SK-MEL-5 (cell line): ENCODE measurements at regions not wholly inside any gene's neighbourhood (a gene's known extent, or its start where the extent isn't known, plus 50 kb on each side); places are given as distances from the start of the nearest gene placed in this dataset.
A peak's percentile ranks its signal among the peaks of the same experiment; 100 is the strongest.

ENCODE experiments used
- DNase-seq: peaks from one replicate; pipeline ENCODE4 v3.0.0-alpha.2; 2016; ENCODE audit warnings: low read depth, low spot score
- in situ Hi-C: cut with HindIII; loops from 2 replicates; pipeline ENCODE4 v1.10.0; 2016; ENCODE audit warnings: low sequenced_read_pairs, high pct_unique_total_duplicates, low pct_unique_long_range_greater_than_20kb

GRCh38 chr1:25023826-25024225, 93.8 kb upstream of the RUNX3 start:
- DNase-seq, result no peak
- in situ Hi-C loops, result loop anchor here (25.0 kb wide), 1 partner anchor 112 kb away; no protein-coding TSS in a partner anchor

- in situ Hi-C loops, result loop anchor here (25.0 kb wide), 1 partner anchor 111 kb away; no protein-coding TSS in a partner anchor
- DNase-seq, result no peak
These were observed 93.1 kb upstream of the RUNX3 start for GRCh38 chr1:25023190-25023578.

- DNase-seq, result peak; percentile 99
- in situ Hi-C loops, result loop anchor here (25.0 kb wide), 1 partner anchor 110 kb away; no protein-coding TSS in a partner anchor
These were observed 92.5 kb upstream of the RUNX3 start for GRCh38 chr1:25022361-25023189.

DNA sequence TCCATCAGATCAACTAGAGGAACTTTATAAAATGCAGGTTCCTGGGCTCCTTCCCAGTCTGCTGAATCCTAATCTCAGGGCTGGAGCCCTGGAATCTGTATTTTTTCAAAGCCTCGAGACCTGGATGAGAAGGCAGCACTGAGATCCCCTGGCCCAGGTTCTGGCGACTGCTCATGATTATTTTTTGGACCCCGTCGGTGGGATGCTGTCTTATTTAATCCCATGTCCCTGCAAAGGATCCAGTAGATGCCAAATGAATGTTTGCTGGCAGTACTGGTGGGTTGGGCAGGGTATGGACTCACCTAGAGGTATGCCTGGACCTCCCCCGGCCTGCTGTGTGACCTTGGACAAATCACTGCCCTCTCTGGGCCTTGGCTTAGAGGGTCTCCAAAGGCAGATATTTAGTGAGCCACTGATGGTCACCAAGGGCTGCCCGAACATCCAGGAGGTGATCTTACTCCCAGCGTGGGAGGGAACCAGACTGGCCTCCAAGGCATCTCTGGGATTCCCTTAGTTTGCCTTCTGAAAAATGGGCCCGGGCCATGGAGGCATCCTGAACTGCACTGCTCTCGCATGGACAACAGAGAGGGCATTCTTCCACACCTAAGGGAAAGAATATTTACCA, 91.6 kb upstream of the RUNX3 start:
- DNase-seq, result no peak
- in situ Hi-C loops, result loop anchor here (25.0 kb wide), 1 partner anchor 109 kb away; no protein-coding TSS in a partner anchor

- in situ Hi-C loops, result loop anchor here (25.0 kb wide), 1 partner anchor 109 kb away; no protein-coding TSS in a partner anchor
- no peak for DNase-seq
These were observed 90.9 kb upstream of the RUNX3 start for GRCh38 chr1:25020851-25021590.

GRCh38 chr1:25020173-25020845, 90.2 kb upstream of the RUNX3 start:
- DNase-seq, result no peak
- in situ Hi-C loops, result loop anchor here (25.0 kb wide), 1 partner anchor 108 kb away; no protein-coding TSS in a partner anchor

DNA sequence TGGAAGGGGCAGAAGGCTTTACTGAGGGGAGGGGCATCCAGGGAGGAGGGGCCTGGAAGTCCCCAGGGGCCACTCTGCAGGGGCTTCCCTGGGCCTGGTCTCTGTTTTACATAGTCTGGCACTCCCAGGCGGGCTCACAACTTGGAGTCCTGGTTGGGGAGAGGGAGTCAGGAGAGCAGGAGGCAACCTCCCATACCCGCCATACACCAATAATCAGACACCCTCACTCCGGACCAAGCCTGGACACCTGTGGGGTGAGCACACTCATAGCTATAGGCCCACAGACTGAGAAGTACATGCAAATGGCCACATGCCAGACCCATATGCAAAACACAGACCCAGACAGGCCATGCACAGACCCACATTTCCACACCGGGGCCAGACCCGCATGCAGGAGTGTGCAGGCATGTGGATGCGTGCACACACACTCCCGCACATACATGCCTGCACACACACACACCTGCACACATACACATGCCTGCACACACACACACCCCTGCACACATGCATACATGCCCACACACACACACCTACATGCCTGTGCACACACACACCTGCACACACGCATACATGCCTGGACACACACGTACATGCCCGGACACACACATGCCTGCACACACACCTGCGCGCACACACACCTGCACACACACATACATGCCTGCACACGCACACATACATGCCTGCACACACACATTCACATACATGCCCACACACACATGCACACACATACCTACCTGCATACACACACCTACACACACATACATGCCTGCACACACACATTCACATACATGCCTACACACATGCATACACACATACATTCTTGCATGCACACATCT, 89.5 kb upstream of the RUNX3 start:
- no peak for DNase-seq
- in situ Hi-C loops, result loop anchor here (25.0 kb wide), 1 partner anchor 107 kb away; no protein-coding TSS in a partner anchor

DNA sequence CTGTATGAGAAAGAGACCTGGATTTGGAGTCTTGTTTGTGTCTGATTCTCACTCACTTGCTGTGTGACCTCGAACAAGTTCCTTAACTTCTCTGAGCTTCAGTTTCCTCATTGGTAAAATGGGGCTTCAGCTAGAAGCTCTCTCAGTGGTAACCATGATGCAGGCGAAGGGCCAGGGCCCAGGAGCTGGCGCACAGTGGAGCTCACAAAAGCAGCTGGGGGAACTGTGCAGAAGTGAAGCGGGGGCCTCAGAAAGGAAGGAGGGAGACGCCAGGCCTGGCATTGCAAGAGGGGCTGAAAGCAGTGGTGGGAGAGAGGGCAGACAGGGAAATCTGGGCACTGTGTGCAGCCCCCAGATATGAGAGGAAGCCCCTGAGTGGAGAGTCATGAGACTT, 88.9 kb upstream of the RUNX3 start:
- DNase-seq, result no peak
- in situ Hi-C loops, result loop anchor here (25.0 kb wide), 1 partner anchor 107 kb away; no protein-coding TSS in a partner anchor

GRCh38 chr1:25018110-25018735, 88.1 kb upstream of the RUNX3 start:
- DNase-seq, result no peak
- in situ Hi-C loops, result loop anchor here (25.0 kb wide), 1 partner anchor 106 kb away; no protein-coding TSS in a partner anchor

DNA sequence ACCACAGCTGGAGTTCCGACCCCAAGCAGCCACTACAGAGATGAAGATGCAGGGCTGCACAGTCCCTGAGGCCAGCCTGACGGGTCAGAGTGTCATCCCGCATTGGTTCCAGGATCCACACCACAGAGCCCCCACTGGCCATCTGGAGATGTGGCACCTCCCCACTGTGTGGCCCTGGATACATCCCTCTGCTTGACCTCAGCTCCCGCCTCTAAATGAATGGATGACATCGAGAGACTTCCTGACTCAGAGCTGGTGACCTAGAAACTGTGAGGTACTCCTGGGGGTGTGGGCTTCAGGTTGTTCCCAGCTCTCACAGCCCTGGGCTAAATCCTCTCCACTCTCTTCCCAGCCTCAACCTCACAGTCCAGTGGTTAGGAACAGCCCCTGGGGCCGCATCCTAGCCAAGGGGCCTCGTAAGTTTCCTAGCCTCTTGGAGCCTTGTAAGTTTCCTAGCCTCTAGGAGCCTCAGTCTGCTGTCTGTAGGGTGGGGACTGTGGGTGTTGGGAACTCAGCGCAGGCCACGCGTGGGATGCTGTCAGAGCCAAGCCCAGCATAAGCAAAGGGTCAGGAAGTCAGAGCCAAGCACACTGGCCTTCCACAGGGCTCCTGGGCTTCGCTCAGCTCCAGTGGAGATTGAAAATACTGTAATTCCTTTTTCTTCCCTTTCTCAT, 87.5 kb upstream of the RUNX3 start:
- in situ Hi-C loops, result loop anchor here (25.0 kb wide), 1 partner anchor 105 kb away; no protein-coding TSS in a partner anchor
- no peak for DNase-seq

DNA sequence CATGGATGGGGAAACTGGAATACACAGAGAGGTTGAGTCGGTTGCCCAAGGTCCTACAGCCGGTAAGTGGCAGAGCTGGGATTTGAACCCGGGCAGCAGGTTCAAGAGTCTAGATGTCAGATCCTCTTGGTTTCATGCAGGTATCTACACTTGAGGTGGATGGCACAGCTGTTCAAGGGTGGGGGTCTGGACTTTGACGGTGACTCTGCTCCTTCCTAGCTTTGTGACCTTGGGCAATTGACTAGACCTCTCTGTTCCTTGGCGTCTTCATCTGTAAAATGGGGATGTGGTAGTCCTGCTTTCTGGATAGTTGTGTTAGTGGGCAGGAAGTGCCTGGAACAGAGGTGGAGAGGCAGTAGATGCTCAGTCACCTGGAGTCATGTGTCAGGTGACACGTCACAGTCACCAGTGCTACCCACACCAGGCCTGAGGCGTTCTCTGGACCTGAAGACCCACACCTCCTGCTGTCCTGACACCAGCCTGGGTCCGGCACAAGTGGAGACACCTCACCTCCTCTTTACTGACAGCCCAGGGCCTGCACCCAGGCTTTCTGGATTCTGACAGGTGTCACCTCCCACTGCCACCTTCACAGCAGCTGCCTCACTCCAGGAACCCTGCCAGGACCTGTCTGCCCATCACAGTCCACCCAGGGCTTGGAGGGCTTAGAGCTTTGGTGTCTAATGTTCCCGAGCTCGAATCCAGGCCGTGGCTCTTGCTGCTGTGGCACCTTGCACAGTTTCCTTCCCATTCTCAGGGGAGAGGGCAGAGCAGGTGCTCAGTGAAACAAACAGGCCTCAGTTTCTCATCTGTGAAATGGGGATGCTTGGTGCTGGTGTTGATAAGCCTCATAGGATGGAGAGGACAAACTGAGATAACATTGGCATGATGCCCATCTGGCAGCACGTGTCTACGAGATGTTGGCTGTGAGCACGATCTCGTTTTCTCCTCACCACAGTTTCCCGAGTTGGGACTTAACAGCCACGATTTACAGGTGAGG, 83.2 kb upstream of the RUNX3 start:
- DNase-seq, result no peak
- in situ Hi-C loops, result loop anchor here (25.0 kb wide), 1 partner anchor 101 kb away; no protein-coding TSS in a partner anchor

GRCh38 chr1:25011943-25012638, 82.0 kb upstream of the RUNX3 start:
- in situ Hi-C loops, result loop anchor here (25.0 kb wide), 1 partner anchor 100 kb away; no protein-coding TSS in a partner anchor
- DNase-seq, result no peak

GRCh38 chr1:25011275-25011674, 81.2 kb upstream of the RUNX3 start:
- in situ Hi-C loops, result loop anchor here (25.0 kb wide), 1 partner anchor 99 kb away; no protein-coding TSS in a partner anchor
- DNase-seq, result no peak
